GM21381 (cell line): ENCODE measurements at regions not wholly inside any gene's neighbourhood (a gene's known extent, or its start where the extent isn't known, plus 50 kb on each side); places are given as distances from the start of the nearest gene placed in this dataset.
"Not testable (repeated sequence)": the region's sequence is repeated elsewhere in the genome, so short reads cannot be mapped to it uniquely, and the experiment has no call there.

Experiments used
- ATAC-seq: cut with Tn5 transposase; IDR thresholded peaks from one replicate; pipeline ENCODE4 v1.9.1; 2021; ENCODE audit warnings: mild to moderate bottlenecking, moderate library complexity; ENCODE audit not compliant: unreplicated experiment

DNA sequence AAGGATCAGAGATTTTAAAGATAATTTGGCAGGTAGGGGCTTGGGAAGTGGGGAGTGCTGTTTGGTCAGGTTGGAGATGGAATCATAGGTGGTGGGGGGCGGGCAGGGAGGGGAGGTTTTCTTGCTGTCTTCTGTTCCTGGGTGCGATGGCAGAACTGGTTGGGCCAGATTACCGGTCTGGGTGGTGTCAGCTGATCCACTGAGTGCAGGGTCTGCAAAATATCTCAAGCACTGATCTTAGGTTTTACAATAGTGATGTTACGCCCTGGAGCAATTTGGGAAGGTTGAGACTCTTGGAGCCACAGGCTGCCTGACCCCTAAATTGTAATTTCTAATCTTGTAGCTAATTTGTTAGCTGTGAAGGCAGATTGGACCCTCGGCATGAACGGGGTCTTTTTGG is 78.0 kb upstream of the PARP8 start:
- ATAC-seq = not testable (repeated sequence)

DNA sequence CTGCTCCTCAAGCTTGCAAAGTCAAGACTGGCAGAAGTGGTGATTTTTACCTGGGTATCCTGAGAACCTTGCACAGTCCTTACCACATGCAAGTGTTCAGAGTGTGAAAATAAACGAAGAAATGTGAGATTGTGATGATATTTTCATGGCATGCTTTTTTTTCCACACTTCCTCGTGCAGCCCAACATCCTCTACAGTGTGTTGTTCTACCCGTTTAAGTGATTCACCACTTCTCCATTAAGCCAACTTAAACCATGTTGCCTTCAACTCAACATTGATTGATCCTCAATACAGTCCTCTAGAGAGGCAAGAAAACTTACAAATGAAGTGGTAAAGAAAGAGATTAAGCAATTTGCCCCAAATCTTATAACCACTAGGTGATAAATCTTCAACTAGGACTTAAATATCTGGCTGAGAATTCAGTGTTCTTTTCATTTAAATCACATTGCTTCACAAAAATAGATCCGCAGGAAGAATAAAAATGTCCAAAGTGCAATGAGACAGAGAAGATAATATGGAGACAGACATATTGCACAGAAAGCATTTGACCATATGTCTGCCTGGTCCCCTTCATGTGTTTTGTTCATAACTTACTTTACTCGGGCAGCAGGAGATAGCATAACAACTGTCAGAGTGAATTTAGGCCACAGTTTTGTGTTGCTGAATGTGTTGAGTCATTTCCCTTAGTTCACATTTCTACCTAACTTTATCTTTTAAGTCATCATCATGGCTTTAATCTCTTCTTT is 75.8 kb upstream of the PARP8 start:
- ATAC-seq = not testable (repeated sequence)

DNA sequence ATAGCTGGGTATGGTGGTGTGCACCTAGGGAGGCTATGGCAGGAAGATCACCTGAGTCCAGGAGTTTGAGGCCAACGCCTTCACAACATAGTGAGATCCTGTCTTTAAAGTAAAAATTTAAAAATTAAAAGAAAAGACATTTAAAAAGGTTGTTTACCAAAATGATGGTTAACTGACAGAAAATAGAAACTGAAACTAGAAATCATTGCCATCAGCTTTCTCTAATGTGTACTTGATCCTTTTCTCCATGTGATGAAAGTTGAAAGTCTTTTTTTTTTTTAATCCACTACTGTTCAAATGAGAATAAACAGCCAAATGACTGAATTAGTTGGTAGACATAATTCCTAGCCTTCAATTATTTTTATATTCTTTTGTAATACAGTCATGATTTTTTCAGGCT is 75.1 kb upstream of the PARP8 start:
- ATAC-seq = not testable (repeated sequence)

DNA sequence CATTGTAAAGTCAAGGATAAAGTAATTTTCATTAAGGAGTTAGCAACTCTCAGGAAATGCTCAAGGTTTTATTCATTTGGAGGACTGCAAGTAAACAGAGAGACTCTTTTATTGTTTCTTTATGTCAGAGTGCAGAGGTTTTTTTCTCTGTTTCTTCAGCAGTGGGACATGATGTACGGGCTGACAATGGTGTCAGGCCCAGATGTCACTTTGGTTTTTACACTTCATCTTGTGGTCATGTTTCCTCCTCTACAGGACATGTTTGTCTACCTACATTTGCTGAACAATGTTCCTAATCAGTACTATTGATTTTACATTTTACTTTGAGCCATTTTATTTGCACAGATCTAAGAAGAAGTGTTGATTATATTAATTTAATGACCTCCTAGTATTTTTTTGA is 72.8 kb upstream of the PARP8 start:
- no peak for ATAC-seq

DNA sequence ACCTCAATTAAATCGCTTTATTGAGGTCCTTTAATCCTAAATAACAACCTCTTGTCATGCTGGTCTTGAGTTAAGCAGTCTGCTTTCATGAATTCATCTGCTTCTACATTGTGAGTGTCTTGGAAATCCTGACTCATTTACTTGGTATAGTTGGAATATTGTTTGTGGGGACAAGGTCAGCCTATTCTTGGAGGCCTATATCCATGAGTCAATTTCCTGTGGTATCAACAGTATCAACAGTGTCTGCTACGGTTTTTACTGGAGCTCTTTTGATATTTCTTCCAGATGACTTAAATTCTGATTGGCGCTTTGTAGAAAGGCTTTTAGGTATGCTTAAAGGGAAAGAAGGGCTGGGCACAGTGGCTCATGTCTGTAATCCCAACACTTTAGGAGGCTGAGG is 71.2 kb upstream of the PARP8 start:
- no peak for ATAC-seq

DNA sequence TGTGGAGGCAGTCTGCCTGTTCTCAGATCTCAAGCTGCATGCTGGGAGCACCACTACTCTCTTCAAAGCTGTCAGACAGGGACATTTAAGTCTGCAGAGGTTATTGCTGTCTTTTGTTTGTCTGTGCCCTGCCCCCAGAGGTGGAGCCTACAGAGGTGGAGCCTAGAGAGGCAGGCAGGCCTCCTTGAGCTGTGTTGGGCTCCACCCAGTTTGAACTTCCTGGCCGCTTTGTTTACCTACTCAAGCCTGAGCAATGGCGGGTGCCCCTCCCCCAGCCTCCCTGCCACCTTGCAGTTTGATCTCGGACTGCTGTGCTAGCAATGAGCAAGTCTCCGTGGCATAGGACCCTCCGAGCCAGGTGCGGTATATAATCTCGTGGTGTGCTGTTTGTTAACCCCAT is 64.9 kb upstream of the PARP8 start:
- not testable (repeated sequence) for ATAC-seq

DNA sequence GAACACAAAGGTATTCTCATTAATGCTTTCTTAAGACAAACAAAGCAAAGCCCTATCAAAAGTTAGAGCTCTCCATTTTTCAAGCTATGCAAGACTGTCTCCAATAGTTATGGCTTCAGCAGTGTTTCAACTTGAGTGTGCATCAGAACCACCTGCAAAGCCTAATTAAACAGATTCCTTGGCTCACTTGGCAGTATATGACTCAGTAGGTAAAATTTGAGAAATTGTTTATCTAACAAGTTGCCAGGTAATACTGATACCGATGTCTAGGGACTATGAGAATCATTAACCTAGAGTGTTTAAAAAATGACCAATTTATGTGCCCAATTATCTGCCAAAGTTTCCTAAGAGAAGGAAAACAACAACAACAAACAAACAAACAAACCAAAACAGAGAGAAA is 60.3 kb upstream of the PARP8 start:
- no peak for ATAC-seq

DNA sequence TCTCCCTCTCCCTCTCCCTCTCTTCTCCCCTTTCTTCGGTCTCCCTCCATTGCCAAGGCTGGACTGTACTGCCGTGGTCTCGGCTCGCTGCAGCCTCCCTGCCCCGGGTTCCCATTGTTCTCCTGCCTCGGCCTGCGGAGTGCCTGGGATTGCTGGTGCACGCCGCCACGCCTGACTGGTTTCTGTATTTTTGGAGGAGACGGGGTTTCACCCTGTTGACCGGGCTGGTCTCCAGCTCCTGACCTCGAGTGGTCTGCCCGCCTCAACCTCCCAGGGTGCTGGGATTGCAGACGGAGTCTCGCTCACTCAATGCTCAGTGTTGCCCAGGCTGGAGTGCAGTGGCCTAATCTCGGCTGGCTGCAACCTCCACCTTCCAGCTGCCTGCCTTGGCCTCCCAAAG is 59.0 kb upstream of the PARP8 start:
- ATAC-seq = not testable (repeated sequence)

DNA sequence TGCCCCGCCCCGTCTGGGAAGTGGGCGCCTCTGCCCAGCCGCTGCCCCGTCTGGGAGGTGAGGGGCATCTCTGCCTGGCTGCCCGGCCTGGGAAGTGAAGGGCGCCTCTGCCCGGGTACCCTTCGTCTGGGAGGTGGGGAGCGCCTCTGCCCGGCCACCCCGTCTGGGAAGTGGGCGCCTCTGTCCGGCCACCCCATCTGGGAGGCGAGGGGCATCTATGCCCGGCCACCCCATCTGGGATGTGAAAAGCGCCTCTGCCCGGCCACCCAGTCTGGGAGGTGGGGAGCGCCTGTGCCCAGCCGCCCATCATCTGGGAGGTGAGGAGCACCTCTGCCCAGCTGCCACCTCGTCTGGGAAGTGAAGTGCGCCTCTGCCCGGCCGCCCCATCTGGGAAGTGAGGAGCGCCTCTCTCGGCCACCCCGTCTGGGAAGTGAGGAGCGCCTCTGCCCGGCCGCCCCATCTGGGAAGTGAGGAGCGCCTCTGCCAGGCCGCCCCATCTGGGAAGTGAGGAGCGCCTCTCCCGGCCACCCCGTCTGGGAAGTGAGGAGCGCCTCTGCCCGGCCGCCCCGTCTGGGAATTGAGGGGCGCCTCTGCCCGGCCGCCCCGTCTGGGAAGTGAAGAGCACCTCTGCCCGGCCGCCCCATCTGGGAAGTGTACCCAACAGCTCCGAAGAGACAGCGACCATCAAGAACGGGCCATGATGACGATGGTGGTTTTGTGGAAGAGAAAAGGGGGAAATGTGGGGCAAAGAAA is 58.3 kb upstream of the PARP8 start:
- ATAC-seq = not testable (repeated sequence)

DNA sequence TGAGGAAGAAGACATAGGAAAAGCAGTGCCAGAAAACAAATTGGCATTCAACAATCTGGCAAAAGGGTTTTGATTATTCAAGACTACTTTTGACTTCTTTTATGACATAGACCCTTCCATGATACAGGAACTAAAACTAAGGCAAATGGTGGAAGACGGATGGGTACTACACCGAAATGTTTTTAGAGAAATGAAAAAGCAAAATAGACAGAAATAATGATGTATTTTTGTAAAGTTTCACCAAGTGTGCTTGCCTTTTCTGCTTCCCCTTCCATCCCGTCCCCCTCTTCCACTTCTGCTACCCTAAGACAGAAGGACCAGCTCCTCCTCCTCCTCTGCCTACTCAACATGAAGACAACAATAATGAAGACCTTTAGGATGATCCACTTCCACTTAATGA is 53.4 kb upstream of the PARP8 start:
- not testable (repeated sequence) for ATAC-seq
